Osteocyte (in vitro differentiated cells): ENCODE measurements at regions not wholly inside any gene's neighbourhood (a gene's known extent, or its start where the extent isn't known, plus 50 kb on each side); places are given as distances from the start of the nearest gene placed in this dataset.

Experiments used
- DNase-seq: peaks from one replicate; pipeline ENCODE4 v3.0.0; 2021; ENCODE audit warnings: mixed read lengths; ENCODE audit not compliant: unreplicated experiment; ENCODE audit errors: extremely low spot score
- H3K27ac Mint-ChIP-seq: one replicate; pipeline ENCODE4 v1.8.0; 2021; ENCODE audit warnings: mild to moderate bottlenecking, mixed read lengths; ENCODE audit not compliant: unreplicated experiment
- H3K27me3 Mint-ChIP-seq: one replicate; pipeline ENCODE4 v1.8.0; 2021; ENCODE audit warnings: mixed read lengths; ENCODE audit not compliant: unreplicated experiment
- H3K36me3 Mint-ChIP-seq: one replicate; pipeline ENCODE4 v1.8.0; 2021; ENCODE audit warnings: mixed read lengths; ENCODE audit not compliant: unreplicated experiment
- H3K4me1 Mint-ChIP-seq: one replicate; pipeline ENCODE4 v1.8.0; 2021; ENCODE audit warnings: mixed read lengths; ENCODE audit not compliant: unreplicated experiment
- H3K4me3 Mint-ChIP-seq: one replicate; pipeline ENCODE4 v1.8.0; 2021; ENCODE audit warnings: mild to moderate bottlenecking, moderate library complexity, mixed read lengths; ENCODE audit not compliant: unreplicated experiment
- H3K9me3 Mint-ChIP-seq: one replicate; pipeline ENCODE4 v1.8.0; 2021; ENCODE audit warnings: mixed read lengths; ENCODE audit not compliant: unreplicated experiment
- TF ChIP-seq, protein P1 (sequence below): fragments of 200-600 bp; sonication (generic); IDR thresholded peaks from 2 replicates; pipeline ENCODE4 v1.5.0; 2021; ENCODE audit warnings: antibody characterized with exemption, mild to moderate bottlenecking, moderate library complexity

- H3K9me3 Mint-ChIP-seq, result peaks cover 11% of the 10 kb centered on the region
- no peak for DNase-seq
- peaks cover 13% of the 10 kb centered on the region for H3K4me1 Mint-ChIP-seq
- TF ChIP-seq, protein P1, sequence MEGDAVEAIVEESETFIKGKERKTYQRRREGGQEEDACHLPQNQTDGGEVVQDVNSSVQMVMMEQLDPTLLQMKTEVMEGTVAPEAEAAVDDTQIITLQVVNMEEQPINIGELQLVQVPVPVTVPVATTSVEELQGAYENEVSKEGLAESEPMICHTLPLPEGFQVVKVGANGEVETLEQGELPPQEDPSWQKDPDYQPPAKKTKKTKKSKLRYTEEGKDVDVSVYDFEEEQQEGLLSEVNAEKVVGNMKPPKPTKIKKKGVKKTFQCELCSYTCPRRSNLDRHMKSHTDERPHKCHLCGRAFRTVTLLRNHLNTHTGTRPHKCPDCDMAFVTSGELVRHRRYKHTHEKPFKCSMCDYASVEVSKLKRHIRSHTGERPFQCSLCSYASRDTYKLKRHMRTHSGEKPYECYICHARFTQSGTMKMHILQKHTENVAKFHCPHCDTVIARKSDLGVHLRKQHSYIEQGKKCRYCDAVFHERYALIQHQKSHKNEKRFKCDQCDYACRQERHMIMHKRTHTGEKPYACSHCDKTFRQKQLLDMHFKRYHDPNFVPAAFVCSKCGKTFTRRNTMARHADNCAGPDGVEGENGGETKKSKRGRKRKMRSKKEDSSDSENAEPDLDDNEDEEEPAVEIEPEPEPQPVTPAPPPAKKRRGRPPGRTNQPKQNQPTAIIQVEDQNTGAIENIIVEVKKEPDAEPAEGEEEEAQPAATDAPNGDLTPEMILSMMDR, result no peak
- no peak overlapping the region for H3K27ac Mint-ChIP-seq
- H3K27me3 Mint-ChIP-seq, result no peaks in the 10 kb centered on the region
- no peaks in the 10 kb centered on the region for H3K36me3 Mint-ChIP-seq
- no peak overlapping the region for H3K4me3 Mint-ChIP-seq
Measured at GRCh38 chr20:46828471-46828870, 66.2 kb upstream of the EYA2 start.

- H3K4me1 Mint-ChIP-seq, result peaks cover 13% of the 10 kb centered on the region
- no peaks in the 10 kb centered on the region for H3K9me3 Mint-ChIP-seq
- H3K27me3 Mint-ChIP-seq, result peaks cover 4% of the 10 kb centered on the region
- H3K4me3 Mint-ChIP-seq, result no peak overlapping the region
- TF ChIP-seq, protein P1, result no peak
- H3K27ac Mint-ChIP-seq, result no peak overlapping the region
- no peak for DNase-seq
- no peaks in the 10 kb centered on the region for H3K36me3 Mint-ChIP-seq
Measured at GRCh38 chr20:46830886-46831632, 63.6 kb upstream of the EYA2 start.

DNA sequence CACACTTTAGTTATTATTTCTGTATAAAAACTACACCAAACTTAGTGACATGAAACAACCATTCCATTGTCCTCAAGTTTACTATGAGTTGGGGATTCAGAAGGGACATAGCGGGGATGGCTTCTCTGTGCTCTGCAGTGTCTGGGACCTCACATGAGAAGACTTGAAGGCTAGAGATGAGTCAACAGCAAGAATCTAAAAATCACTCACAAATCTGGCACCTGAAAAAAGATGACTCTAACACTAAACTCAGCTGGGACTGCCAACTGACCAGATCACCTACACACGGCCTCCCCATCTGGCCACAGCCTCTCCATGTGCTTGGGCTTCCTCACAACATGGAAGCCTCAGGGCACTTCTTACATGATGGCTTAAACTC, 63.0 kb upstream of the EYA2 start:
- TF ChIP-seq, protein P1, result no peak
- H3K9me3 Mint-ChIP-seq, result no peaks in the 10 kb centered on the region
- H3K27me3 Mint-ChIP-seq, result peaks cover 5% of the 10 kb centered on the region
- no peak for DNase-seq
- peaks cover 13% of the 10 kb centered on the region for H3K4me1 Mint-ChIP-seq
- H3K4me3 Mint-ChIP-seq, result no peak overlapping the region
- H3K27ac Mint-ChIP-seq, result no peak overlapping the region
- H3K36me3 Mint-ChIP-seq, result no peaks in the 10 kb centered on the region

DNA sequence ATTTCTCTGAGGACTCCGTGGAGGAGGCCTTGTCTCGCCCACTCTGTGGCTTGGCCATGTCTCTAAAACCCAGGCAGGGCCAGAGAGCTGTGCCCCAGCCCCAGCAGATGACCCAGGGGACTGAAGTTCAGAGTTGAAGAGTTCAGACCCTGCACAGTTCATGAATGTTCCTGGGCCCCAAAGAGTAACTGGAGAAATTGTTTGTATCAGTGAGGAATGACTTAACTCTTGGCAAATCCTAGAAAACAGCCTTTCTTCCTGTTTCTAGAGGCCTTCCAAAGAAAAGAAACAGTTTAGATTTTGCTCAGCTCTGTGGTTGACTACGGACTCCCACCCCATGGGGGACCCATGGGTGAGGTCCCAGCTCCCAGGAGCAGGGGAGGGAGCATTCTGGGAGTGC, 62.1 kb upstream of the EYA2 start:
- TF ChIP-seq, protein P1, result no peak
- Mint-ChIP-seq H3K27ac (no peak overlapping the region), H3K4me3 (no peak overlapping the region), H3K4me1 (peaks cover 13% of the 10 kb centered on the region), H3K27me3 (peaks cover 13% of the 10 kb centered on the region), H3K9me3 (no peaks in the 10 kb centered on the region), H3K36me3 (no peaks in the 10 kb centered on the region)
- no peak for DNase-seq

DNA sequence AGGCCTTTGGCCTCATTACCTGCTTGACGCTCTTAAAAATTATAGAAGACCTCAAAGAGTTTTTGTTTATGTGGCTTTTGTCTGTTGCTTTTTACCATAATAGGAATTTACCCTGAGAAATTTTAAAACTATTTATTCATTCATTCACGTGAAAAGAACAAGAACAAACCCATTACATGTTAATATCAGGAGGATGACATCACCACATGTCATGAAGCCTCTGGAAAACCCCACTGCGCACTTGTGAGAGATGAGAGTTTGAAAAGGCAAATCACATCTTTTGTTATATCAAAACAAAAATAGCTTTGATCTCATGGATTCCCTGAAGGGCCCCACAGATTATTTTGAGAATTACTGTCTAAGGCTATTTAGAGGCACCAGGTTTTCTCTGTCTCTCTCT, 61.3 kb upstream of the EYA2 start:
- Mint-ChIP-seq H3K36me3 (no peaks in the 10 kb centered on the region), H3K27me3 (peaks cover 13% of the 10 kb centered on the region), H3K9me3 (no peaks in the 10 kb centered on the region), H3K4me3 (no peak overlapping the region), H3K27ac (no peak overlapping the region), H3K4me1 (peaks cover 7% of the 10 kb centered on the region)
- no peak for DNase-seq
- TF ChIP-seq, protein P1, result no peak
